ENCODE measurements at regions not wholly inside any gene's neighbourhood (a gene's known extent, or its start where the extent isn't known, plus 50 kb on each side); places are given as distances from the start of the nearest gene placed in this dataset.
"Not testable (repeated sequence)": the region's sequence is repeated elsewhere in the genome, so short reads cannot be mapped to it uniquely, and the experiment has no call there.

- DNase-seq: no peak
Observed at GRCh38 chr4:96342790-96343455, 503.0 kb downstream of the PDHA2 start.

- DNase-seq: no peak
Observed at GRCh38 chr4:96343836-96344235, 503.9 kb downstream of the PDHA2 start.

- DNase-seq: no peak
Observed at GRCh38 chr4:96347582-96347981, 507.7 kb downstream of the PDHA2 start.

GRCh38 chr4:96352051-96352517 lies 512.2 kb downstream of the PDHA2 start:
- DNase-seq: no peak

GRCh38 chr4:96354036-96354712 lies 514.3 kb downstream of the PDHA2 start:
- no peak for DNase-seq

- no peak for DNase-seq
Observed at GRCh38 chr4:96355414-96355813, 515.5 kb downstream of the PDHA2 start.

- DNase-seq: no peak
Observed at GRCh38 chr4:96356591-96357370, 516.9 kb downstream of the PDHA2 start.

- no peak for DNase-seq
Observed at GRCh38 chr4:96366632-96367031, 526.7 kb downstream of the PDHA2 start.

GRCh38 chr4:96375367-96375766 lies 535.5 kb downstream of the PDHA2 start:
- DNase-seq: no peak

GRCh38 chr4:96379524-96379923 lies 539.6 kb downstream of the PDHA2 start:
- no peak for DNase-seq

- no peak for DNase-seq
Observed at GRCh38 chr4:96380106-96380505, 540.2 kb downstream of the PDHA2 start.

- no peak for DNase-seq
Observed at GRCh38 chr4:96383349-96383748, 543.5 kb downstream of the PDHA2 start.

- no peak for DNase-seq
Observed at GRCh38 chr4:96389770-96390169, 549.9 kb downstream of the PDHA2 start.

GRCh38 chr4:96390404-96390803 lies 550.5 kb downstream of the PDHA2 start:
- DNase-seq: no peak

GRCh38 chr4:96395747-96396146 lies 555.9 kb downstream of the PDHA2 start:
- DNase-seq: no peak

GRCh38 chr4:96406742-96407141 lies 566.8 kb downstream of the PDHA2 start:
- no peak for DNase-seq

GRCh38 chr4:96407225-96407624 lies 567.3 kb downstream of the PDHA2 start:
- DNase-seq: no peak

GRCh38 chr4:96407738-96408463 lies 568.0 kb downstream of the PDHA2 start:
- DNase-seq: no peak

GRCh38 chr4:96414853-96415252 lies 575.0 kb downstream of the PDHA2 start:
- DNase-seq: not testable (repeated sequence)

GRCh38 chr4:96429657-96430056 lies 589.8 kb downstream of the PDHA2 start:
- no peak for DNase-seq

GRCh38 chr4:96431094-96431493 lies 591.2 kb downstream of the PDHA2 start:
- DNase-seq: no peak

GRCh38 chr4:96448315-96448872 lies 608.5 kb downstream of the PDHA2 start:
- no peak for DNase-seq

All from inflammatory macrophage treated with lipopolysaccharide for 4 hours (primary cell).